Fibroblast of skin of left quadriceps (primary cell): ENCODE measurements at regions not wholly inside any gene's neighbourhood (a gene's known extent, or its start where the extent isn't known, plus 50 kb on each side); places are given as distances from the start of the nearest gene placed in this dataset.
"Not testable (repeated sequence)": the region's sequence is repeated elsewhere in the genome, so short reads cannot be mapped to it uniquely, and the experiment has no call there.

Experiments used
- DNase-seq, 2 experiments: peaks; one replicate each; pipeline ENCODE4 v3.0.0-alpha.2; 2013; ENCODE audit warnings: low read depth in 2 of 2

- no peak for DNase-seq
Measured at GRCh38 chr7:142568435-142569097, 180.7 kb upstream of the PRSS1 start.

GRCh38 chr7:142567201-142568075, 181.8 kb upstream of the PRSS1 start:
- no peak for DNase-seq

GRCh38 chr7:142566271-142566670, 183.0 kb upstream of the PRSS1 start:
- DNase-seq, result no peak

- not testable (repeated sequence) for DNase-seq
Measured at GRCh38 chr7:142564125-142564524, 185.1 kb upstream of the PRSS1 start.

GRCh38 chr7:142563470-142563869, 185.8 kb upstream of the PRSS1 start:
- DNase-seq, result no peak

GRCh38 chr7:142562688-142563087, 186.6 kb upstream of the PRSS1 start:
- no peak for DNase-seq

GRCh38 chr7:142561396-142561795, 187.9 kb upstream of the PRSS1 start:
- DNase-seq, result not testable (repeated sequence)

- DNase-seq, result not testable (repeated sequence)
Measured at GRCh38 chr7:142560770-142561169, 188.5 kb upstream of the PRSS1 start.

GRCh38 chr7:142560166-142560565, 189.1 kb upstream of the PRSS1 start:
- peak; percentile 35 to 37 for DNase-seq

GRCh38 chr7:142557971-142558582, 191.2 kb upstream of the PRSS1 start:
- peak; percentile 40 to 43 for DNase-seq

GRCh38 chr7:142556740-142557139, 192.5 kb upstream of the PRSS1 start:
- peak; percentile 99 for DNase-seq

- DNase-seq, result no peak
Measured at GRCh38 chr7:142554560-142555532, 194.4 kb upstream of the PRSS1 start.

GRCh38 chr7:142553216-142553615, 196.1 kb upstream of the PRSS1 start:
- DNase-seq, result peak; percentile 72 to 74

GRCh38 chr7:142548978-142549377, 200.3 kb upstream of the PRSS1 start:
- no peak for DNase-seq

- no peak for DNase-seq
Measured at GRCh38 chr7:142546452-142546851, 202.8 kb upstream of the PRSS1 start.

GRCh38 chr7:142542942-142543341, 206.3 kb upstream of the PRSS1 start:
- no peak for DNase-seq

- DNase-seq, result no peak
Measured at GRCh38 chr7:142542105-142542504, 207.2 kb upstream of the PRSS1 start.

- DNase-seq, result no peak
Measured at GRCh38 chr7:142540371-142540770, 208.9 kb upstream of the PRSS1 start.

- DNase-seq, result peak; percentile 39 to 53
Measured at GRCh38 chr7:142539901-142540300, 209.4 kb upstream of the PRSS1 start.

GRCh38 chr7:142537760-142538159, 211.5 kb upstream of the PRSS1 start:
- no peak for DNase-seq

- peak; percentile 88 to 90 for DNase-seq
Measured at GRCh38 chr7:142535123-142535779, 214.0 kb upstream of the PRSS1 start.
